ENCODE measurements at regions not wholly inside any gene's neighbourhood (a gene's known extent, or its start where the extent isn't known, plus 50 kb on each side); places are given as distances from the start of the nearest gene placed in this dataset.

- Histone ChIP-seq H3K79me2 (ENCODE audit: control insufficient read depth in 1 of 2, insufficient read depth in 2 of 2, low read length in 2 of 2) (no peaks in the 10 kb centered on the region), H4K5ac (ENCODE audit: insufficient read length, low read depth, low read length) (no peak overlapping the region), H2AK5ac (ENCODE audit: low read depth, low read length) (no peak overlapping the region), H3K4me2 (ENCODE audit: insufficient read depth in 1 of 2, low read depth in 2 of 2, low read length in 2 of 2) (no peak overlapping the region), H3K14ac (ENCODE audit: insufficient read length) (no peak overlapping the region), H2AFZ (ENCODE audit: low read length) (no peak overlapping the region), H2BK15ac (ENCODE audit: low read length) (no peak overlapping the region), H2BK120ac (replicated peaks; ENCODE audit: low read depth, low read length) (no peak overlapping the region), H3K18ac (ENCODE audit: extremely low read depth, low read length) (no peak overlapping the region), H3K4me1 (replicated peaks in 1 of 4; ENCODE audit: control insufficient read depth in 3 of 4, insufficient read depth in 4 of 4, low read length in 3 of 4) (no peaks in the 10 kb centered on the region), H3K23me2 (ENCODE audit: low read depth, low read length) (no peaks in the 10 kb centered on the region), H3K27ac (ENCODE audit: low read depth, low read length) (no peak overlapping the region), H3K4me3 (ENCODE audit: extremely low read depth in 1 of 4, insufficient read depth in 2 of 4, low read depth in 3 of 4, low read length in 4 of 4) (no peak overlapping the region), H3K23ac (ENCODE audit: insufficient read length) (no peak overlapping the region), H3K79me1 (ENCODE audit: low read depth, low read length) (no peaks in the 10 kb centered on the region), H2BK5ac (ENCODE audit: low read depth, low read length) (no peak overlapping the region), H3K36me3 (ENCODE audit: control insufficient read depth in 2 of 4, insufficient read depth in 4 of 4, low read length in 3 of 4) (no peaks in the 10 kb centered on the region), H2BK20ac (ENCODE audit: low read length) (no peak overlapping the region), H4K20me1 (replicated peaks in 1 of 2; ENCODE audit: control insufficient read depth in 1 of 2, insufficient read depth in 2 of 2, low read length in 2 of 2) (no peaks in the 10 kb centered on the region), H3K56ac (replicated peaks; ENCODE audit: insufficient read length, low read depth, low read length) (no peak overlapping the region), H4K8ac (ENCODE audit: extremely low read depth, insufficient read depth, low read length) (no peak overlapping the region), H3K9ac (replicated peaks in 1 of 4; ENCODE audit: extremely low read depth in 1 of 4, low read depth in 3 of 4, low read length in 3 of 4) (no peak overlapping the region), H3K27me3 (replicated peaks in 1 of 4; ENCODE audit: control insufficient read depth in 3 of 4, extremely low read depth in 1 of 4, insufficient read depth in 3 of 4, low read length in 3 of 4) (no peaks in the 10 kb centered on the region), H4K91ac (replicated peaks; ENCODE audit: insufficient read length, low read length) (no peak overlapping the region), H2BK12ac (ENCODE audit: low read depth, low read length) (no peak overlapping the region), H3K4ac (replicated peaks; ENCODE audit: insufficient read length, low read depth, low read length) (no peak overlapping the region), H3K9me3 (ENCODE audit: insufficient read depth in 2 of 2, low read depth in 1 of 2, low read length in 1 of 2) (no peaks in the 10 kb centered on the region)
- ChIA-PET CTCF (ENCODE audit: partially characterized antibody) (no interaction called here), POLR2A (ENCODE audit: partially characterized antibody) (no interaction called here)
- FAIRE-seq (no peak), DNase-seq (ENCODE audit: low read depth in 1 of 2, low spot score in 2 of 2) (no peak)
- TF ChIP-seq POLR2A (IDR thresholded peaks at IDR 0.05; ENCODE audit: control extremely low read depth in 1 of 2, low read depth in 2 of 2, low read length in 2 of 2): no peak
Observed at GRCh38 chr5:89575319-89575718, 692.3 kb upstream of the MEF2C start.
